ENCODE measurements at regions not wholly inside any gene's neighbourhood (a gene's known extent, or its start where the extent isn't known, plus 50 kb on each side); places are given as distances from the start of the nearest gene placed in this dataset.

GRCh38 chr4:166499820-166500219 lies 626.8 kb downstream of the TLL1 start:
- no peak overlapping the region for H3K4me3 ChIP-seq
- H3K9me3 ChIP-seq = no peaks in the 10 kb centered on the region
- H3K27ac ChIP-seq = no peak overlapping the region
- no peaks in the 10 kb centered on the region for H3K4me1 ChIP-seq
- no peak for TF ChIP-seq PBX3 (IDR thresholded peaks at IDR 0.05)
- no peak for TF ChIP-seq HOXB5 (CRISPR knock-in tag; IDR thresholded peaks at IDR 0.05)
- TF ChIP-seq HOXB13 (CRISPR knock-in tag; IDR thresholded peaks at IDR 0.05; ENCODE audit: low read depth) = no peak
- no peak for TF ChIP-seq SREBF2 (IDR thresholded peaks at IDR 0.05)
- TF ChIP-seq BHLHE40 (IDR thresholded peaks at IDR 0.05; ENCODE audit: low read depth, low read length) = no peak
- no peak for TF ChIP-seq FOSB (CRISPR knock-in tag; IDR thresholded peaks at IDR 0.05)
- no peak for TF ChIP-seq JUN (IDR thresholded peaks at IDR 0.05)
- no peak for TF ChIP-seq CBX2 (IDR thresholded peaks at IDR 0.05; ENCODE audit: borderline replicate concordance, low read depth)
- no peak for TF ChIP-seq NPAS2 (CRISPR knock-in tag; IDR thresholded peaks at IDR 0.05; ENCODE audit: borderline replicate concordance)
- TF ChIP-seq POLR2AphosphoS2 (conservative IDR thresholded peaks at IDR 0.05; ENCODE audit: low read length) = no peak
- TF ChIP-seq EHMT2 (IDR thresholded peaks at IDR 0.05; ENCODE audit: low read depth) = no peak
- no peak for TF ChIP-seq RFX5 (IDR thresholded peaks at IDR 0.05)
- ChIA-PET POLR2A (no interaction called here), CTCF (interaction anchor here (0.6 kb wide), 1 partner anchor 143 kb away, joined by 3 read pairs; no protein-coding TSS in a partner anchor)
- FAIRE-seq (no peak), DNase-seq (ENCODE audit: low read depth in 1 of 2, low spot score in 1 of 2) (no peak), ATAC-seq (no peak)
- WGBS (ENCODE audit: missing lambda C conversion rate) = 3% methylated on average over 4 of the region's 4 CpGs
- no peak overlapping the region for H3K4me2 ChIP-seq

- peak; percentile 18 to 52 for DNase-seq (ENCODE audit: low read depth in 1 of 2, low spot score in 1 of 2)
- POLR2A ChIA-PET = no interaction called here
- WGBS (ENCODE audit: missing lambda C conversion rate) = 39% methylated on average over 13 of the region's 13 CpGs
- H3K27ac ChIP-seq = no peak overlapping the region
- no peaks in the 10 kb centered on the region for H3K9me3 ChIP-seq
- no peaks in the 10 kb centered on the region for H3K4me1 ChIP-seq
- FAIRE-seq = no peak
- no peak for TF ChIP-seq CHD4 (IDR thresholded peaks at IDR 0.05; ENCODE audit: borderline replicate concordance)
- TF ChIP-seq JUN (IDR thresholded peaks at IDR 0.05) = no peak
- TF ChIP-seq RAD21 (conservative IDR thresholded peaks at IDR 0.05 in 1 of 2, IDR thresholded peaks at IDR 0.05 in 1 of 2) = peak; percentile 20 to 43; a peak in 2 of 5 replicates
- no peak for TF ChIP-seq ZC3H11A (IDR thresholded peaks at IDR 0.05)
- TF ChIP-seq CEBPB (IDR thresholded peaks at IDR 0.05) = no peak
- peak; percentile 25; the same call in 1 of the 3 replicates for TF ChIP-seq SMC3 (IDR thresholded peaks at IDR 0.05)
- TF ChIP-seq, protein P1, sequence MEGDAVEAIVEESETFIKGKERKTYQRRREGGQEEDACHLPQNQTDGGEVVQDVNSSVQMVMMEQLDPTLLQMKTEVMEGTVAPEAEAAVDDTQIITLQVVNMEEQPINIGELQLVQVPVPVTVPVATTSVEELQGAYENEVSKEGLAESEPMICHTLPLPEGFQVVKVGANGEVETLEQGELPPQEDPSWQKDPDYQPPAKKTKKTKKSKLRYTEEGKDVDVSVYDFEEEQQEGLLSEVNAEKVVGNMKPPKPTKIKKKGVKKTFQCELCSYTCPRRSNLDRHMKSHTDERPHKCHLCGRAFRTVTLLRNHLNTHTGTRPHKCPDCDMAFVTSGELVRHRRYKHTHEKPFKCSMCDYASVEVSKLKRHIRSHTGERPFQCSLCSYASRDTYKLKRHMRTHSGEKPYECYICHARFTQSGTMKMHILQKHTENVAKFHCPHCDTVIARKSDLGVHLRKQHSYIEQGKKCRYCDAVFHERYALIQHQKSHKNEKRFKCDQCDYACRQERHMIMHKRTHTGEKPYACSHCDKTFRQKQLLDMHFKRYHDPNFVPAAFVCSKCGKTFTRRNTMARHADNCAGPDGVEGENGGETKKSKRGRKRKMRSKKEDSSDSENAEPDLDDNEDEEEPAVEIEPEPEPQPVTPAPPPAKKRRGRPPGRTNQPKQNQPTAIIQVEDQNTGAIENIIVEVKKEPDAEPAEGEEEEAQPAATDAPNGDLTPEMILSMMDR (IDR thresholded peaks at IDR 0.05) = peak; percentile 29; the same call in 2 of the 3 replicates
- TF ChIP-seq RARB (CRISPR knock-in tag; IDR thresholded peaks at IDR 0.05) = no peak
- H3K4me3 ChIP-seq = no peak overlapping the region
- peak; percentile 62 to 87; a peak in 5 of 6 replicates for ATAC-seq
- CTCF ChIA-PET = interaction anchor here (1.0 kb wide), 1 partner anchor 10 kb away, joined by 4 read pairs; no protein-coding TSS in a partner anchor
- H3K4me2 ChIP-seq = 0 out of 3 replicates have a peak overlapping the region, but pooled peaks have one; percentile 16
Measured at GRCh38 chr4:166501941-166502382, 628.9 kb downstream of the TLL1 start.

GRCh38 chr4:166502660-166503059 lies 629.6 kb downstream of the TLL1 start:
- no peak overlapping the region for H3K27ac ChIP-seq
- no peak for TF ChIP-seq HOXB5 (CRISPR knock-in tag; IDR thresholded peaks at IDR 0.05)
- TF ChIP-seq CBX2 (IDR thresholded peaks at IDR 0.05; ENCODE audit: borderline replicate concordance, low read depth) = no peak
- TF ChIP-seq PHF8 (IDR thresholded peaks at IDR 0.05; ENCODE audit: borderline replicate concordance, low read depth) = no peak
- TF ChIP-seq CBX8 (IDR thresholded peaks at IDR 0.05) = no peak
- H3K4me3 ChIP-seq = no peak overlapping the region
- ATAC-seq = no peak
- H3K4me2 ChIP-seq = no peak overlapping the region
- DNase-seq (ENCODE audit: low read depth in 1 of 2, low spot score in 1 of 2) = no peak
- POLR2A ChIA-PET = no interaction called here
- WGBS (ENCODE audit: missing lambda C conversion rate) = no CpG with 5 or more reads among the region's 9 CpGs
- no peaks in the 10 kb centered on the region for H3K4me1 ChIP-seq
- H3K9me3 ChIP-seq = no peaks in the 10 kb centered on the region
- CTCF ChIA-PET = interaction anchor here (1.0 kb wide), 1 partner anchor 9 kb away, joined by 4 read pairs; no protein-coding TSS in a partner anchor
- FAIRE-seq = no peak
